HG03039 (cell line): ENCODE measurements at regions not wholly inside any gene's neighbourhood (a gene's known extent, or its start where the extent isn't known, plus 50 kb on each side); places are given as distances from the start of the nearest gene placed in this dataset.

Source experiments
- ATAC-seq: cut with Tn5 transposase; IDR thresholded peaks from one replicate; pipeline ENCODE4 v1.9.1; 2021; ENCODE audit warnings: mild to moderate bottlenecking, moderate library complexity; ENCODE audit not compliant: unreplicated experiment

- ATAC-seq: no peak
These were observed 344.3 kb upstream of the ID4 start for GRCh38 chr6:19492636-19493405.

- no peak for ATAC-seq
These were observed 335.4 kb upstream of the ID4 start for GRCh38 chr6:19501737-19502245.

- no peak for ATAC-seq
These were observed 334.9 kb upstream of the ID4 start for GRCh38 chr6:19502301-19502700.

GRCh38 chr6:19515939-19516338 is 321.2 kb upstream of the ID4 start:
- no peak for ATAC-seq

GRCh38 chr6:19519941-19520340 is 317.2 kb upstream of the ID4 start:
- ATAC-seq: no peak

GRCh38 chr6:19524366-19525186 is 312.6 kb upstream of the ID4 start:
- no peak for ATAC-seq

GRCh38 chr6:19525673-19526072 is 311.5 kb upstream of the ID4 start:
- no peak for ATAC-seq

- no peak for ATAC-seq
These were observed 307.0 kb upstream of the ID4 start for GRCh38 chr6:19530188-19530587.

GRCh38 chr6:19535351-19535750 is 301.8 kb upstream of the ID4 start:
- ATAC-seq: no peak

- ATAC-seq: no peak
These were observed 300.3 kb upstream of the ID4 start for GRCh38 chr6:19536838-19537237.

- no peak for ATAC-seq
These were observed 299.1 kb upstream of the ID4 start for GRCh38 chr6:19538096-19538495.

- no peak for ATAC-seq
These were observed 289.7 kb upstream of the ID4 start for GRCh38 chr6:19547507-19547906.

- ATAC-seq: no peak
These were observed 288.1 kb upstream of the ID4 start for GRCh38 chr6:19549109-19549508.

GRCh38 chr6:19550380-19550779 is 286.8 kb upstream of the ID4 start:
- no peak for ATAC-seq

- no peak for ATAC-seq
These were observed 285.6 kb upstream of the ID4 start for GRCh38 chr6:19551611-19552010.

GRCh38 chr6:19552076-19552475 is 285.1 kb upstream of the ID4 start:
- no peak for ATAC-seq

GRCh38 chr6:19552588-19552987 is 284.6 kb upstream of the ID4 start:
- ATAC-seq: no peak

GRCh38 chr6:19554356-19555225 is 282.6 kb upstream of the ID4 start:
- ATAC-seq: no peak

- no peak for ATAC-seq
These were observed 280.0 kb upstream of the ID4 start for GRCh38 chr6:19557191-19557590.

GRCh38 chr6:19558201-19558600 is 279.0 kb upstream of the ID4 start:
- ATAC-seq: no peak

GRCh38 chr6:19558934-19559333 is 278.2 kb upstream of the ID4 start:
- ATAC-seq: no peak
